ENCODE measurements at regions not wholly inside any gene's neighbourhood (a gene's known extent, or its start where the extent isn't known, plus 50 kb on each side); places are given as distances from the start of the nearest gene placed in this dataset.

- no peak for TF ChIP-seq CTCF (IDR thresholded peaks at IDR 0.05; ENCODE audit: extremely low read depth, low read depth, low read length)
- Histone ChIP-seq H3K9me3 (ENCODE audit: low read depth, low read length) (no peaks in the 10 kb centered on the region), H3K79me2 (ENCODE audit: insufficient read depth, low read length) (no peaks in the 10 kb centered on the region), H3K27me3 (ENCODE audit: insufficient read depth, low read length) (peaks cover 13% of the 10 kb centered on the region), H2AFZ (ENCODE audit: low read length) (no peak overlapping the region), H3K36me3 (ENCODE audit: insufficient read depth, low read length) (no peaks in the 10 kb centered on the region), H3K4me3 (ENCODE audit: insufficient read depth, low read length) (no peak overlapping the region), H3K27ac (ENCODE audit: low read depth, low read length) (no peak overlapping the region), H3K4me2 (ENCODE audit: insufficient read depth, low read length) (no peak overlapping the region), H3K4me1 (ENCODE audit: insufficient read depth, low read length) (no peaks in the 10 kb centered on the region), H4K20me1 (ENCODE audit: insufficient read depth, low read length) (no peaks in the 10 kb centered on the region)
- DNase-seq (ENCODE audit: insufficient read length, low spot score, missing footprints) = no peak
These were observed 122.3 kb upstream of the PITX1 start for GRCh38 chr5:135156337-135156714.

- H4K20me1 ChIP-seq (ENCODE audit: insufficient read depth, low read length) = no peaks in the 10 kb centered on the region
- no peak for DNase-seq (ENCODE audit: insufficient read length, low spot score, missing footprints)
- no peaks in the 10 kb centered on the region for H3K36me3 ChIP-seq (ENCODE audit: insufficient read depth, low read length)
- no peak for TF ChIP-seq CTCF (IDR thresholded peaks at IDR 0.05; ENCODE audit: extremely low read depth, low read depth, low read length)
- peaks cover 11% of the 10 kb centered on the region for H3K27me3 ChIP-seq (ENCODE audit: insufficient read depth, low read length)
- H3K4me3 ChIP-seq (ENCODE audit: insufficient read depth, low read length) = no peak overlapping the region
- H3K4me2 ChIP-seq (ENCODE audit: insufficient read depth, low read length) = no peak overlapping the region
- H3K9me3 ChIP-seq (ENCODE audit: low read depth, low read length) = no peaks in the 10 kb centered on the region
- no peaks in the 10 kb centered on the region for H3K4me1 ChIP-seq (ENCODE audit: insufficient read depth, low read length)
- H2AFZ ChIP-seq (ENCODE audit: low read length) = no peak overlapping the region
- no peaks in the 10 kb centered on the region for H3K79me2 ChIP-seq (ENCODE audit: insufficient read depth, low read length)
- H3K27ac ChIP-seq (ENCODE audit: low read depth, low read length) = no peak overlapping the region
These were observed 121.7 kb upstream of the PITX1 start for GRCh38 chr5:135155616-135156214.

- Histone ChIP-seq H3K4me3 (ENCODE audit: insufficient read depth, low read length) (no peak overlapping the region), H3K36me3 (ENCODE audit: insufficient read depth, low read length) (no peaks in the 10 kb centered on the region), H3K27ac (ENCODE audit: low read depth, low read length) (no peak overlapping the region), H3K4me2 (ENCODE audit: insufficient read depth, low read length) (no peak overlapping the region), H3K79me2 (ENCODE audit: insufficient read depth, low read length) (no peaks in the 10 kb centered on the region), H3K27me3 (ENCODE audit: insufficient read depth, low read length) (peaks cover 4% of the 10 kb centered on the region), H3K4me1 (ENCODE audit: insufficient read depth, low read length) (no peaks in the 10 kb centered on the region), H3K9me3 (ENCODE audit: low read depth, low read length) (no peaks in the 10 kb centered on the region), H2AFZ (ENCODE audit: low read length) (no peak overlapping the region), H4K20me1 (ENCODE audit: insufficient read depth, low read length) (no peaks in the 10 kb centered on the region)
- no peak for DNase-seq (ENCODE audit: insufficient read length, low spot score, missing footprints)
- no peak for TF ChIP-seq CTCF (IDR thresholded peaks at IDR 0.05; ENCODE audit: extremely low read depth, low read depth, low read length)
These were observed 120.9 kb upstream of the PITX1 start for GRCh38 chr5:135154961-135155360.

GRCh38 chr5:135154197-135154596 lies 120.2 kb upstream of the PITX1 start:
- Histone ChIP-seq H2AFZ (ENCODE audit: low read length) (no peak overlapping the region), H3K79me2 (ENCODE audit: insufficient read depth, low read length) (no peaks in the 10 kb centered on the region), H3K9me3 (ENCODE audit: low read depth, low read length) (no peaks in the 10 kb centered on the region), H3K27ac (ENCODE audit: low read depth, low read length) (no peak overlapping the region), H4K20me1 (ENCODE audit: insufficient read depth, low read length) (no peaks in the 10 kb centered on the region), H3K36me3 (ENCODE audit: insufficient read depth, low read length) (no peaks in the 10 kb centered on the region), H3K27me3 (ENCODE audit: insufficient read depth, low read length) (no peaks in the 10 kb centered on the region), H3K4me3 (ENCODE audit: insufficient read depth, low read length) (no peak overlapping the region), H3K4me1 (ENCODE audit: insufficient read depth, low read length) (no peaks in the 10 kb centered on the region), H3K4me2 (ENCODE audit: insufficient read depth, low read length) (no peak overlapping the region)
- DNase-seq (ENCODE audit: insufficient read length, low spot score, missing footprints) = no peak
- TF ChIP-seq CTCF (IDR thresholded peaks at IDR 0.05; ENCODE audit: extremely low read depth, low read depth, low read length) = no peak
